ENCODE measurements at regions not wholly inside any gene's neighbourhood (a gene's known extent, or its start where the extent isn't known, plus 50 kb on each side); places are given as distances from the start of the nearest gene placed in this dataset.
"Not testable (repeated sequence)": the region's sequence is repeated elsewhere in the genome, so short reads cannot be mapped to it uniquely, and the experiment has no call there.

- no peak for DNase-seq
Observed at GRCh38 chr1:112855152-112855828, 100.7 kb downstream of the SLC16A1 start.

GRCh38 chr1:112854368-112854984, 101.5 kb downstream of the SLC16A1 start:
- DNase-seq, result not testable (repeated sequence)

- DNase-seq, result not testable (repeated sequence)
Observed at GRCh38 chr1:112853915-112854314, 102.1 kb downstream of the SLC16A1 start.

- DNase-seq, result no peak
Observed at GRCh38 chr1:112852934-112853333, 103.1 kb downstream of the SLC16A1 start.

- peak; percentile 96 for DNase-seq
Observed at GRCh38 chr1:112852276-112852675, 103.7 kb downstream of the SLC16A1 start.

GRCh38 chr1:112850034-112850757, 105.8 kb downstream of the SLC16A1 start:
- peak; percentile 44 for DNase-seq

GRCh38 chr1:112849425-112850033, 106.5 kb downstream of the SLC16A1 start:
- DNase-seq, result peak; percentile 76

GRCh38 chr1:112841825-112842224, 114.2 kb downstream of the SLC16A1 start:
- DNase-seq, result no peak

- DNase-seq, result peak; percentile 37
Observed at GRCh38 chr1:112840631-112841624, 115.1 kb downstream of the SLC16A1 start.

- no peak for DNase-seq
Observed at GRCh38 chr1:112836642-112837041, 119.4 kb downstream of the SLC16A1 start.

GRCh38 chr1:112833806-112834205, 118.7 kb upstream of the PPM1J start:
- no peak for DNase-seq

- not testable (repeated sequence) for DNase-seq
Observed at GRCh38 chr1:112832259-112832658, 117.1 kb upstream of the PPM1J start.

GRCh38 chr1:112829691-112830090, 114.6 kb upstream of the PPM1J start:
- DNase-seq, result not testable (repeated sequence)

- DNase-seq, result no peak
Observed at GRCh38 chr1:112828716-112829115, 113.6 kb upstream of the PPM1J start.

GRCh38 chr1:112827391-112827790, 112.3 kb upstream of the PPM1J start:
- DNase-seq, result not testable (repeated sequence)

- peak; percentile 16 for DNase-seq
Observed at GRCh38 chr1:112826217-112826944, 111.2 kb upstream of the PPM1J start.

GRCh38 chr1:112825563-112826216, 110.6 kb upstream of the PPM1J start:
- not testable (repeated sequence) for DNase-seq

GRCh38 chr1:112825075-112825474, 109.9 kb upstream of the PPM1J start:
- DNase-seq, result not testable (repeated sequence)

- not testable (repeated sequence) for DNase-seq
Observed at GRCh38 chr1:112821307-112822063, 106.4 kb upstream of the PPM1J start.

Measured in NCI-H146 (cell line).